IPS DF 4.7 (cell line): ENCODE measurements at regions not wholly inside any gene's neighbourhood (a gene's known extent, or its start where the extent isn't known, plus 50 kb on each side); places are given as distances from the start of the nearest gene placed in this dataset.
"Not testable (repeated sequence)": the region's sequence is repeated elsewhere in the genome, so short reads cannot be mapped to it uniquely, and the experiment has no call there.

ENCODE experiments used
- DNase-seq: peaks from one replicate; pipeline ENCODE4 v3.0.0-alpha.2; 2013; ENCODE audit warnings: low spot score; ENCODE audit errors: extremely low read depth

DNA sequence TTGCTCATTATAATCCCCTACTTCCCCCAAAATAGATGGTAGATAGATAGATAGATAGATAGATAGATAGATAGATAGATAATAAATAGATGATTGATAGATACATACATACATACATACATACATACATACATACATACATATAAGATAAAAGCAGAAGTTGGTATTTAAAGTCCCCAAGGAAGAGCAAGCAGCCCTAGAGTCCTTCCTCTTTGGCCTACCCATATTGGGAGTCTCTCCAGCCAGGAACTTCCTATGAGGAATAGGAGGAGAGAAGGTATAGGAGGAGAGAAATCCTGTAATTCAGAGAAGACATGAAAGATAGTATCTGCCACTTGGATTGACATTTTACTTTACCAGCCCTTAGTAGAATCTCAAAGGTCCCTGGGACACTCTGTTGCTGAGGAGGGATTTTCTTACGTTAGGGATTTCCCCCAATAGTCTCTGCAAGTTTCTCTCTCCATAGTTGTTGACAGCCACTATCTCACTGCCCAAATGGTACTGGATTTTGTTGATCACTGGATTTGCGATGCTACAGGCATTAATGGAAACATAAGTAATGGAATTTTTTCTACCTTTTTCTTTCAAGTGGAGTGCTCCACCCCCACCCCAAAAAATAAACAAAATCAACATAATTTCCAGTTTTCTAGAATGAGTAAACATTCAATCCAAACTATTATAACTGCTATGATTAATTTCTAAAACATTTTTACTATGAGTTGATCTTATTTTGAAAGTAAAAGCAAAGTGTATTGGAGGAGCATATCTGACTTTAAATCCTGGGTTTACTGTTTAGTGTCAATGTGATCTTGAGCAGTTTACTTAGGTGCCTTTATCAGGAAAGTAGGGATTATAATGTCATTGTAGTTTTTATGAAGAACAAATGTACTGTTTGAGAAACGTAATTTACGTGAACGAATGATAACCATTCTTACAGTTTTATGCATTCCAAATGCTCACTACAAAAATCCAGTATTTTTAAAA is 93.2 kb upstream of the TNFSF4 start:
- no peak for DNase-seq

DNA sequence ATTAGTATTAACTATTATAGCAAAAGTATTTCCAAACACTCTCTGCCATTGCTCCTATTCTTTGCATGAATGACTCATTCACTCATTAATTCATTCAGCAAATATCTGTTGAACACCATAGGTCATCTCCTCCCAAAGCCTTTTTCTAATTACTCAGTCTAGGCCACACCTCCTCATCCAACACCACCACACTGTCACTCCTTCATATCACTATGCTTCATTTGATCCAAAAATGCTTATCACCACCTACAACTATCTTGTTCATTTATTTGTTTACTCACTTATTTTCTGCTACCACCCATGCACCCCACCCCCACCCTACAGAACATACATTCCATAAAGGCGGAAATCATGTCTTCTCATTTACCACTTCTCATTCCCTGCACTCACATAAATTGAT is 94.4 kb upstream of the TNFSF4 start:
- no peak for DNase-seq

- no peak for DNase-seq
Measured at GRCh38 chr1:173302366-173302765, 95.2 kb upstream of the TNFSF4 start.

DNA sequence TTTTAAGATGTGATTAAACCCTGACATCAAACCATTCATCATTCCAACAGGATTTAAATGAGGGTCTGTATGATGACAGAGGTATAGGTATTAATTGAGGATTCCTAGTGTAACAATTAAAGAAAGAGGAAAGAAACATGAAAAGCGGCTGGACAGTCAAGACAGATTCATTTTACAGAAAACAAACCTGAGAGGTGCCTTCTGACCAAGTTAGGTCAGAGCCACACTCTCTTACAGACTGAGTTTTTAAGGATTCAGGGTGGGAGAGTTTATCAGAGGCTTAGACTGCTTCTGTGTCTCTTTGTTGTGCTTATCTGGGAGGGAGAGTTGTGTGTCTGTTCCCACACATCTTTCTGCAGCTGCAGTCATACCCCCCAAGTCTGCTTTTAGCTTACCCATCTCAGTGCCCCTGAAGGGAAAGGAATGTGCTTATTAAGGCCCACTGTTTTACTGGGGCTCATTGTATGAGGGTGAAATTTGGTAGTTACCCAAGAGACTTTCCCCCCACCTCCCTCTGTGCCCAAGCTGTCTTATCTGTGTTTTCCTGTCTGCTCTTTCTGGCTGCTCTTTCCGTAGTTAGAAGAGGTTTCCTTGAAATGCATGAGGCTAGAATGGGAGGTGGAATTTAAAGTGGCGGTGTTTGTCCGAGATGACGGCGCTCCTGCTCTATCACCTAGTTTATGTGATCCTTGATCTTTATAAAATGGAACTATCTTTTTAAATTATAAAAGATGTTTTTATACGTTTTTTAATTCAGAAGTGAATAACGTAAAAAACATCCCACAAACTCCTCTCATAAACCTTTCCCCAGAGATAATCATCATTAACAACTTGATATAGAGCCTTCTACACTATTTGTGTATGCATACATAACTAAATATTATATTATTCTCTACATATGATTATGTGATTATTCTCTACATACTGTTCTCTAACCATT is 96.0 kb upstream of the TNFSF4 start:
- DNase-seq = no peak

GRCh38 chr1:173303984-173304383 is 96.9 kb upstream of the TNFSF4 start:
- DNase-seq = no peak

DNA sequence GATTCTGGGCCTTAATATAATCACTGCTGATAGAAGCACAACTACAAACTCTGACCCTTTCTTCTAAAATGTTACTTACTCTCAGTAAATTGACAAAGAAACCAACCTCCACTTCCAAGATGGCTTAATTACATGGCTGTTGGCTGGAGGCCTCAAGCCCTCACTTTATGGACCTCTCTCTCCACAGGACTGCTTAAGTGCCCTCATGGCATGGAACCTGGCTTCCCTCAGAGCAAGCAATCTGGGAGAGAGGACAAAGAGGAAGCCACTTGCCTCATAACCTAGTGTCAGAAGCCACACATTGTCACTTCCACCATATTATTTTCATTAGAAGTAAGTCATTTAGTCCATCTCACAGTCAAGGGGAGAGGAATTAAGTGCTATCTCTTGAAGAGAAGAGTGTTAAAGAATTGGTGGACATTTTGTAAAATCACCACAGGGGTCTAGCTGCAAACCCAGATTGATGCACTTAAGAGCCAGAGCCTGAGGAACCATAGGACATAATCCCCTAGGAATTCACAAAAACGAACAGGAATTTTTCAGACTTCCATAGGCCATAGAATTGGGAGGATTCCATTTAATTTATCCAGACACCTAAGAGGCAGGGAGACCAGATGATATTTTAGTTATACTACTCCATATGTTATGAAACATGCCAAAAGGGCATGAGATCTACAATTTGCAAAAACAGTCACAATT is 97.5 kb upstream of the TNFSF4 start:
- no peak for DNase-seq

GRCh38 chr1:173307845-173308244 is 100.7 kb upstream of the TNFSF4 start:
- DNase-seq = no peak

DNA sequence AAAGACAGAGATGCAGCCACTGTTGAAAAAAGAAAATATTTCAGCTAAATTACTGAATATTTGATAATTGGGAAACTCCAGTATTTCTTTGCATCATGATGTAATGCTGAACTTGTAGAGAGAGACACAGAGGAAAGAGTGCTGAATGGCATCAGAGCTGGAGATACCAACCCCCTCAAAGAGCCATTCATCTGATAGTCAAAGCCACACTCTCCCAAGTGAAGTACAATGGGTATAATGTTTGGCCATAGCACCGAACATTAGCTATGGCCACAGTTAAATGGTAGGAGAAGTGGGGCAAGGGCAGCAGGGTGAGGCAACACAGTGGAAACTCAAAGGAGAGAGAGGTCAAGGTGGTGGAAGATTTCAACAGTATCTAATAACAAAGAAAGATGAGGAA is 107.5 kb upstream of the TNFSF4 start:
- no peak for DNase-seq

- DNase-seq = no peak
Measured at GRCh38 chr1:173315296-173315695, 108.2 kb upstream of the TNFSF4 start.

- DNase-seq = no peak
Measured at GRCh38 chr1:173318788-173319187, 111.7 kb upstream of the TNFSF4 start.

DNA sequence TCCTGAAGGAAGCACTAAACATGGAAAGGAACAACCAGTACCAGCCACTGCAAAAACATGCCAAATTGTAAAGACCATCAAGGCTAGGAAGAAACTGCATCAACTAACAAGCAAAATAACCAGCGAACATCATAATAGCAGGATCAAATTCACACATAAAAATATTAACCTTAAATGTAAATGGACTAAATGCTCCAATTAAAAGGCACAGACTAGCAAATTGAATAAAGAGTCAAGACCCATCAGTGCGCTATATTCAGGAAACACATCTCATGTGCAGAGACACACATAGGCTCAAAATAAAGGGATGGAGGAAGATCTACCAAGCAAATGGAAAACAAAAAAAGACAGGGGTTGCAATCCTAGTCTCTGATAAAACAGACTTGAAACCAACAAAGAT is 117.2 kb upstream of the TNFSF4 start:
- DNase-seq = not testable (repeated sequence)

DNA sequence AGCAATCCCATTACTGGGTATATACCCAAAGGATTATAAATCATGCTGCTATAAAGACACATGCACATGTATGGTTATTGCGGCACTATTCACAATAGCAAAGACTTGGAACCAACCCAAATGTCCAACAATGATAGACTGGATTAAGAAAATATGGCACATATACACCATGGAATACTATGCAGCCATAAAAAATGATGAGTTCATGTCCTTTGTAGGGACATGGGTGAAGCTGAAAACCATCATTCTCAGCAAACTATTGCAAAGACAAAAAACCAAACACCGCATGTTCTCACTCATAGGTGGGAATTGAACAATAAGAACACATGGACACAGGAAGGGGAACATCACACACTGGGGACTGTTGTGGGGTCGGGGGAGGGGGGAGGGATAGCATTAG is 120.9 kb upstream of the TNFSF4 start:
- DNase-seq = not testable (repeated sequence)

DNA sequence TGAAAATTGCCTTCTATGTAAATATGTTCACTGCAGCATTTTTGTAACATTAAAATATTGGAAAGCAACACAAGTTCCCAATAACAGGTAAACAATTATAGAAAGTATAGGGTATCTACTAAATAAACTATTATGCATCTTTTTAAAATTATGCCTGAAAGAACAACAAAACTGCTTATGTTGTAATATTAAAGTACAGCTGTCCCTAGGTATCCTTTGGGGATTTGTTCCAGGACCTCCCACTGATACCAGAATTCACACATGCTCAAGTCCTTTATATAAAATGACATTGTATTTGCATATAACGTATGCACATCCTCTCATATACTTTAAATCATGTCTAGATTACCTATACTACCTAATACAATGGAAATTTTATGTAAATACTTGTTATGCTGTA is 121.8 kb upstream of the TNFSF4 start:
- DNase-seq = no peak

GRCh38 chr1:173329726-173330125 is 122.6 kb upstream of the TNFSF4 start:
- no peak for DNase-seq

- DNase-seq = no peak
Measured at GRCh38 chr1:173330149-173330951, 123.2 kb upstream of the TNFSF4 start.

DNA sequence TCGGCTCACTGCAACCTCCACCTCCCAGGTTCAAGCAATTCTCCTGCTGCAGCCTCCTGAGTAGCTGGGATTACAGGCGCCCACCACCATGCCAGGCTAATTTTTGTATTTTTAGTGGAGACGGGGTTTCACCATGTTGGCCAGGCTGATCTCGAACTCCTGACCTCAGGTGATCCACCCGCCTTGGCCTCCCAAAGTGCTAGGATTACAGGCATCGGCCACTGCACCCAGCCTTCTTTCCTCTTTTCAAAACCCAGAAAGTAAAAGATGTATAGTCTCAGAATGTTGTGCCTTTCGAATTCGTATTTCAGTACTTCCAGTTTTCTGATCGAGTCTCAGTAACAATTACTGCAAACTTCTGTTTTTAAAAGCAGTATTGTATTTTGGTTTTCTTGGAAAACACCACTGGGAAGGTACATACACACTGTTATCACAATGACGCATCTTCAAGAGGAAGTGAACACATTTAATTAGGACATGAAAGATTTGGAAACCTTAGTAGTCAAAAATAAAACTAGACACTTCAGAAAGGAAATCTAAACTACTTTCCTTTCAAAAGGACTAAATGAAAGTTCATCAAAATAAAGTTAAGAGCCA is 123.9 kb upstream of the TNFSF4 start:
- DNase-seq = not testable (repeated sequence)

DNA sequence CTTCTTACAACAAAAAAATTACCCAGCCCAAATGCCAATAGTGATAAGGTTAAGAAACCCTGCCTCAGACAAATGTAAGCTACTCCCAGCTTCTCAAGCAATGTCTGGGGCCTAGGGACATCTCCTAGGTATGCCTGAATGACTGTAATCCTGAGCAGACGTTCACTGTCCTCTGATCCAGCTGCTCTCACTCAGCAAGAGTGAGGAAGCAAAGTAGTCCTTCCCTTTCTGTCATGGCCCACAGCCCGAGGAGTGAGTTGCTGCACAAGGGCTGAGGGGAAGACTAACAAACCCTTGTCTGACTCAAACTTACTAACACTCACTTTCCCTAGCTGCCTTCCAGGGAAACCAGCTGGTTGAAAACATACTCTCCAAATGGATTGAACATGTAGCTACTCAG is 124.9 kb upstream of the TNFSF4 start:
- DNase-seq = no peak

- no peak for DNase-seq
Measured at GRCh38 chr1:173333581-173333980, 126.5 kb upstream of the TNFSF4 start.

GRCh38 chr1:173337126-173337525 is 130.0 kb upstream of the TNFSF4 start:
- DNase-seq = no peak

- DNase-seq = no peak
Measured at GRCh38 chr1:173341307-173341706, 134.2 kb upstream of the TNFSF4 start.
